ENCODE measurements at regions not wholly inside any gene's neighbourhood (a gene's known extent, or its start where the extent isn't known, plus 50 kb on each side); places are given as distances from the start of the nearest gene placed in this dataset.

GRCh38 chr10:7036951-7037350, 373.9 kb downstream of the SFMBT2 start:
- DNase-seq (no peak), ATAC-seq (no peak)
- no peaks in the 10 kb centered on the region for H3K4me1 ChIP-seq (ENCODE audit: insufficient read depth, low read length)
- H2AFZ ChIP-seq (ENCODE audit: low read length): no peak overlapping the region
- H4K20me1 ChIP-seq (ENCODE audit: low read length): no peaks in the 10 kb centered on the region
- no peaks in the 10 kb centered on the region for H3K36me3 ChIP-seq (ENCODE audit: low read depth, low read length)
- no TSS peak for BruUV-seq (replicated peaks)
- TF ChIP-seq EZH2phosphoT487 (IDR thresholded peaks at IDR 0.05; ENCODE audit: borderline replicate concordance, low read length) (no peak), CTCF (conservative IDR thresholded peaks at IDR 0.05; ENCODE audit: low read depth, low read length) (no peak), EZH2 (IDR thresholded peaks at IDR 0.05; ENCODE audit: low read length, unreplicated experiment) (no peak)
- H3K9me2 ChIP-seq (replicated peaks; ENCODE audit: low read length): no peaks in the 10 kb centered on the region
- H3K9ac ChIP-seq (ENCODE audit: low read length): no peak overlapping the region
- H3K27ac ChIP-seq (ENCODE audit: low read length): no peak overlapping the region
- POLR2A ChIA-PET (ENCODE audit: unreplicated experiment): no interaction called here
- H3K27me3 ChIP-seq (ENCODE audit: low read length): no peaks in the 10 kb centered on the region
- CTCF ChIA-PET: no interaction called here
- no peak overlapping the region for H3K4me3 ChIP-seq (ENCODE audit: low read length)
- no peaks in the 10 kb centered on the region for H3F3A ChIP-seq (ENCODE audit: low read length, unreplicated experiment)
- intact Hi-C loops (cut with micrococcal nuclease): no loop called here
- no peaks in the 10 kb centered on the region for H3K79me2 ChIP-seq (ENCODE audit: low read length)
- H3K9me3 ChIP-seq (ENCODE audit: low read length): no peaks in the 10 kb centered on the region
- no peak overlapping the region for H3K4me2 ChIP-seq (ENCODE audit: low read length)

- Histone ChIP-seq H3K79me2 (ENCODE audit: low read length) (no peaks in the 10 kb centered on the region), H3K4me2 (ENCODE audit: low read length) (no peak overlapping the region), H3K27me3 (ENCODE audit: low read length) (no peaks in the 10 kb centered on the region), H3K4me1 (ENCODE audit: insufficient read depth, low read length) (no peaks in the 10 kb centered on the region), H3K36me3 (ENCODE audit: low read depth, low read length) (no peaks in the 10 kb centered on the region), H3K4me3 (ENCODE audit: low read length) (no peak overlapping the region), H2AFZ (ENCODE audit: low read length) (no peak overlapping the region), H4K20me1 (ENCODE audit: low read length) (no peaks in the 10 kb centered on the region), H3K27ac (ENCODE audit: low read length) (no peak overlapping the region), H3F3A (ENCODE audit: low read length, unreplicated experiment) (no peaks in the 10 kb centered on the region), H3K9me3 (ENCODE audit: low read length) (no peaks in the 10 kb centered on the region), H3K9me2 (replicated peaks; ENCODE audit: low read length) (no peaks in the 10 kb centered on the region), H3K9ac (ENCODE audit: low read length) (no peak overlapping the region)
- BruUV-seq (replicated peaks): no TSS peak
- DNase-seq (no peak), ATAC-seq (no peak)
- CTCF ChIA-PET: no interaction called here
- POLR2A ChIA-PET (ENCODE audit: unreplicated experiment): no interaction called here
- intact Hi-C loops (cut with micrococcal nuclease): no loop called here
- TF ChIP-seq EZH2 (IDR thresholded peaks at IDR 0.05; ENCODE audit: low read length, unreplicated experiment) (no peak), CTCF (conservative IDR thresholded peaks at IDR 0.05; ENCODE audit: low read depth, low read length) (no peak), EZH2phosphoT487 (IDR thresholded peaks at IDR 0.05; ENCODE audit: borderline replicate concordance, low read length) (no peak)
Observed at GRCh38 chr10:7035126-7035761, 375.6 kb downstream of the SFMBT2 start.

- no peak for TF ChIP-seq EZH2phosphoT487 (IDR thresholded peaks at IDR 0.05; ENCODE audit: borderline replicate concordance, low read length)
- TF ChIP-seq CTCF (conservative IDR thresholded peaks at IDR 0.05; ENCODE audit: low read depth, low read length): no peak
- TF ChIP-seq EZH2 (IDR thresholded peaks at IDR 0.05; ENCODE audit: low read length, unreplicated experiment): no peak
- no peak for ATAC-seq
- no peak overlapping the region for H3K4me3 ChIP-seq (ENCODE audit: low read length)
- no peak for DNase-seq
- no peaks in the 10 kb centered on the region for H3K4me1 ChIP-seq (ENCODE audit: insufficient read depth, low read length)
- POLR2A ChIA-PET (ENCODE audit: unreplicated experiment): no interaction called here
- CTCF ChIA-PET: no interaction called here
- no peak overlapping the region for H3K9ac ChIP-seq (ENCODE audit: low read length)
- no peaks in the 10 kb centered on the region for H3K36me3 ChIP-seq (ENCODE audit: low read depth, low read length)
- BruUV-seq (replicated peaks): no TSS peak
- H3K4me2 ChIP-seq (ENCODE audit: low read length): no peak overlapping the region
- no peak overlapping the region for H2AFZ ChIP-seq (ENCODE audit: low read length)
- no peaks in the 10 kb centered on the region for H3K9me3 ChIP-seq (ENCODE audit: low read length)
- no peaks in the 10 kb centered on the region for H3K79me2 ChIP-seq (ENCODE audit: low read length)
- H3F3A ChIP-seq (ENCODE audit: low read length, unreplicated experiment): no peaks in the 10 kb centered on the region
- H3K27me3 ChIP-seq (ENCODE audit: low read length): no peaks in the 10 kb centered on the region
- H4K20me1 ChIP-seq (ENCODE audit: low read length): no peaks in the 10 kb centered on the region
- no peaks in the 10 kb centered on the region for H3K9me2 ChIP-seq (replicated peaks; ENCODE audit: low read length)
- intact Hi-C loops (cut with micrococcal nuclease): no loop called here
- no peak overlapping the region for H3K27ac ChIP-seq (ENCODE audit: low read length)
Observed at GRCh38 chr10:7033031-7033430, 377.8 kb downstream of the SFMBT2 start.
